ENCODE measurements at regions not wholly inside any gene's neighbourhood (a gene's known extent, or its start where the extent isn't known, plus 50 kb on each side); places are given as distances from the start of the nearest gene placed in this dataset.

DNA sequence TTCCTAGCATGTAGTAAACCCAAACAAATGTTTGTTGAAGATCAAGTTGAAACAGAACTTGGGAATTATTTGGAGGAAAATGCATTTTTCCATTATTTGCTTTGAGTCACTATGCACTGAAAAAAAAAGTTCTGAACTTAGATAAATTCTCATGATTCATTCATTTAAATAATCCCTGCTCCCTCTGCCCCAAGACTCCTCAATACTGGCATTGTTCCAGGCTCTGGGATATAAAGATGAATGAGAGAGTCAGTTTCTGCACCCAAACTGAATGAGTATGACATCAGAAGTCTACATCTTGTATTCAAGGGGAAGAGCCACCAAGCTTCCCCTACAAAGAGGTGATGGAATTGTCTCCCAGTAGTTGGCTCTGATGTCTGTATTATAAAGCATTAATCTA lies 123.9 kb downstream of the SEC61B start:
- no peak for TF ChIP-seq NRF1 (IDR thresholded peaks at IDR 0.05; ENCODE audit: low read depth, low read length)
- no peak for TF ChIP-seq TCF12 (IDR thresholded peaks at IDR 0.05)
- TF ChIP-seq, protein P1, sequence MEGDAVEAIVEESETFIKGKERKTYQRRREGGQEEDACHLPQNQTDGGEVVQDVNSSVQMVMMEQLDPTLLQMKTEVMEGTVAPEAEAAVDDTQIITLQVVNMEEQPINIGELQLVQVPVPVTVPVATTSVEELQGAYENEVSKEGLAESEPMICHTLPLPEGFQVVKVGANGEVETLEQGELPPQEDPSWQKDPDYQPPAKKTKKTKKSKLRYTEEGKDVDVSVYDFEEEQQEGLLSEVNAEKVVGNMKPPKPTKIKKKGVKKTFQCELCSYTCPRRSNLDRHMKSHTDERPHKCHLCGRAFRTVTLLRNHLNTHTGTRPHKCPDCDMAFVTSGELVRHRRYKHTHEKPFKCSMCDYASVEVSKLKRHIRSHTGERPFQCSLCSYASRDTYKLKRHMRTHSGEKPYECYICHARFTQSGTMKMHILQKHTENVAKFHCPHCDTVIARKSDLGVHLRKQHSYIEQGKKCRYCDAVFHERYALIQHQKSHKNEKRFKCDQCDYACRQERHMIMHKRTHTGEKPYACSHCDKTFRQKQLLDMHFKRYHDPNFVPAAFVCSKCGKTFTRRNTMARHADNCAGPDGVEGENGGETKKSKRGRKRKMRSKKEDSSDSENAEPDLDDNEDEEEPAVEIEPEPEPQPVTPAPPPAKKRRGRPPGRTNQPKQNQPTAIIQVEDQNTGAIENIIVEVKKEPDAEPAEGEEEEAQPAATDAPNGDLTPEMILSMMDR (IDR thresholded peaks at IDR 0.05) = no peak
- TF ChIP-seq RFX5 (IDR thresholded peaks at IDR 0.05; ENCODE audit: low read length) = no peak
- TF ChIP-seq SMC3 (IDR thresholded peaks at IDR 0.05; ENCODE audit: low read depth, low read length) = no peak
